ENCODE measurements at regions not wholly inside any gene's neighbourhood (a gene's known extent, or its start where the extent isn't known, plus 50 kb on each side); places are given as distances from the start of the nearest gene placed in this dataset.

GRCh38 chr12:87772401-87772800 is 256.8 kb downstream of the C12orf50 start:
- TF ChIP-seq CTCF (IDR thresholded peaks at IDR 0.05) (no peak), POLR2A (IDR thresholded peaks at IDR 0.05) (no peak)
